Prostate gland (tissue), 2 donors: ENCODE measurements at regions not wholly inside any gene's neighbourhood (a gene's known extent, or its start where the extent isn't known, plus 50 kb on each side); places are given as distances from the start of the nearest gene placed in this dataset.
"Not testable (repeated sequence)": the region's sequence is repeated elsewhere in the genome, so short reads cannot be mapped to it uniquely, and the experiment has no call there.

Experiments
- CTCF ChIP-seq, 4 experiments: fragments of 200-600 bp in 2 of 4; fragments of 450-650 bp in 2 of 4; sonication (generic) in 2 of 4; IDR thresholded peaks; 1 replicate in 3 of 4; 2 replicates in 1 of 4; pipeline ENCODE4 v1.5.1; 2016 to 2019; ENCODE audit warnings: antibody characterized with exemption in 4 of 4, mild to moderate bottlenecking in 2 of 4, moderate library complexity in 2 of 4
- POLR2A ChIP-seq: fragments of 450-650 bp; IDR thresholded peaks from one replicate; pipeline ENCODE4 v1.6.1; 2016; ENCODE audit warnings: antibody characterized with exemption, mild to moderate bottlenecking
- POLR2AphosphoS5 ChIP-seq: sonication (generic); formaldehyde crosslinking; IDR thresholded peaks from one replicate; pipeline ENCODE4 v1.6.1; 2017; ENCODE audit warnings: antibody characterized with exemption

GRCh38 chr21:6539688-6540087, 3981.7 kb upstream of the TPTE start:
- not testable (repeated sequence) for TF ChIP-seq POLR2A; CTCF (IDR thresholded peaks at IDR 0.05); POLR2AphosphoS5
